PC-3 (cell line): ENCODE measurements at regions not wholly inside any gene's neighbourhood (a gene's known extent, or its start where the extent isn't known, plus 50 kb on each side); places are given as distances from the start of the nearest gene placed in this dataset.

Experiments used
- EZH2 ChIP-seq: fragments of 300-600 bp; sonication (generic); IDR thresholded peaks from one replicate; pipeline ENCODE4 v1.6.1; 2017; ENCODE audit warnings: antibody characterized with exemption, mild to moderate bottlenecking, low read length; ENCODE audit not compliant: unreplicated experiment
- EZH2phosphoT487 ChIP-seq: fragments of 300-600 bp; sonication (generic); IDR thresholded peaks from 2 replicates; pipeline ENCODE4 v1.6.1; 2018; ENCODE audit warnings: mild to moderate bottlenecking, antibody characterized with exemption, low read length, borderline replicate concordance
- TF ChIP-seq, protein P1 (sequence below): fragments of 300-600 bp; sonication (generic); conservative IDR thresholded peaks from 2 replicates; pipeline ENCODE4 v1.5.1; 2017; ENCODE audit warnings: antibody characterized with exemption, low read depth, mild to moderate bottlenecking, low read length

DNA sequence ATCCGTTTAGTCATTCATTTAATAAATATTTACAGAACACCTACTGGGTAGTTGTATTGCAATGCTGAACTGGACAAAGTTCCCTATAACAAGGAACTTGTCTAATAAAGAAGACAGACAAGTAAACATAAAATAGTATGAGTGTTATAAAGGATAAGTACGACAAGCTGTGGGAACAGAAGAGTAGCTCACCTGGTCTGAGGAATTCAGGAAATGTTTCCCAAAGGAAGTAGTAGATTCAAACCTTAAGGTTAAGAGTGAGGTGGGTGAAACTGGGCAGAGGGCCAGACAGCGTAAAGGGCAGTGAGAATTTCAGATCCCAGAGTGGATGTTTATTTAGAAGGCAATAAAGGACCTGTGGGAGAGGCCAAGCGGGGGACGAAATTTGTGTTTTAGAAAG is 72.3 kb upstream of the CD2AP start:
- TF ChIP-seq, protein P1, sequence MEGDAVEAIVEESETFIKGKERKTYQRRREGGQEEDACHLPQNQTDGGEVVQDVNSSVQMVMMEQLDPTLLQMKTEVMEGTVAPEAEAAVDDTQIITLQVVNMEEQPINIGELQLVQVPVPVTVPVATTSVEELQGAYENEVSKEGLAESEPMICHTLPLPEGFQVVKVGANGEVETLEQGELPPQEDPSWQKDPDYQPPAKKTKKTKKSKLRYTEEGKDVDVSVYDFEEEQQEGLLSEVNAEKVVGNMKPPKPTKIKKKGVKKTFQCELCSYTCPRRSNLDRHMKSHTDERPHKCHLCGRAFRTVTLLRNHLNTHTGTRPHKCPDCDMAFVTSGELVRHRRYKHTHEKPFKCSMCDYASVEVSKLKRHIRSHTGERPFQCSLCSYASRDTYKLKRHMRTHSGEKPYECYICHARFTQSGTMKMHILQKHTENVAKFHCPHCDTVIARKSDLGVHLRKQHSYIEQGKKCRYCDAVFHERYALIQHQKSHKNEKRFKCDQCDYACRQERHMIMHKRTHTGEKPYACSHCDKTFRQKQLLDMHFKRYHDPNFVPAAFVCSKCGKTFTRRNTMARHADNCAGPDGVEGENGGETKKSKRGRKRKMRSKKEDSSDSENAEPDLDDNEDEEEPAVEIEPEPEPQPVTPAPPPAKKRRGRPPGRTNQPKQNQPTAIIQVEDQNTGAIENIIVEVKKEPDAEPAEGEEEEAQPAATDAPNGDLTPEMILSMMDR: no peak
- TF ChIP-seq EZH2phosphoT487 (no peak), EZH2 (no peak)
